Stomach (tissue), 8 donors: ENCODE measurements at regions not wholly inside any gene's neighbourhood (a gene's known extent, or its start where the extent isn't known, plus 50 kb on each side); places are given as distances from the start of the nearest gene placed in this dataset.

ENCODE experiments used
- DNase-seq, 2 donors: peaks; one replicate each; pipeline versions ENCODE4 v3.0.0 to v3.0.0-alpha.2; 2013 to 2019
- H3K27ac ChIP-seq, 5 donors: fragments of 200-600 bp in 4 of 5; sonication (generic) in 4 of 5; one replicate each; pipeline ENCODE4 v1.5.1; 2013 to 2019; ENCODE audit warnings: mild to moderate bottlenecking in 1 of 5, moderate library complexity in 1 of 5
- H3K27me3 ChIP-seq, 3 donors: fragments of 200-600 bp; sonication (generic); one replicate each; pipeline ENCODE4 v1.5.1; 2017 to 2019; ENCODE audit warnings: mixed run types in 1 of 3
- H3K36me3 ChIP-seq, 4 donors: fragments of 200-600 bp; sonication (generic); 1 replicate in 3 of 4; 2 replicates in 1 of 4; pipeline ENCODE4 v1.5.1; 2016 to 2019
- H3K4me1 ChIP-seq, 4 donors: fragments of 200-600 bp; sonication (generic); one replicate each; pipeline ENCODE4 v1.5.1; 2016 to 2019
- H3K4me3 ChIP-seq, 4 donors: fragments of 200-600 bp; sonication (generic) in 3 of 4; one replicate each; pipeline ENCODE4 v1.5.1; 2016 to 2019; ENCODE audit warnings: mild to moderate bottlenecking in 1 of 4
- H3K9me3 ChIP-seq, 4 donors: fragments of 200-600 bp; sonication (generic); one replicate each; pipeline ENCODE4 v1.5.1; 2016 to 2019
- CTCF ChIP-seq, 7 experiments: fragments of 450-650 bp in 4 of 7; fragments of 200-600 bp in 3 of 7; sonication (generic) in 3 of 7; IDR thresholded peaks; one replicate each; pipeline ENCODE4 v1.5.1; 2016 to 2019; ENCODE audit warnings: antibody characterized with exemption in 7 of 7, control low read depth in 2 of 7, mild to moderate bottlenecking in 1 of 7
- EP300 ChIP-seq: sonication (generic); formaldehyde crosslinking; IDR thresholded peaks from one replicate; pipeline ENCODE4 v1.6.1; 2017; ENCODE audit warnings: antibody characterized with exemption
- POLR2A ChIP-seq, 4 donors: fragments of 450-650 bp; IDR thresholded peaks; one replicate each; pipeline ENCODE4 v1.6.1; 2016; ENCODE audit warnings: antibody characterized with exemption in 4 of 4, control low read depth in 2 of 4, mild to moderate bottlenecking in 1 of 4, moderate library complexity in 1 of 4
- POLR2AphosphoS5 ChIP-seq, 3 donors: sonication (generic); formaldehyde crosslinking; IDR thresholded peaks; one replicate each; pipeline ENCODE4 v1.6.1; 2016; ENCODE audit warnings: antibody characterized with exemption in 3 of 3
- WGBS, 5 donors: extraction: QIAGEN DNeasy Blood & Tissue Kit in 3 of 5; methylation state at CpG; one replicate each; pipeline versions ENCODE4 v1.1.5 to v1.1.7; 2013 to 2018; 5-methylcytosine and 5-hydroxymethylcytosine counted together
- intact Hi-C: fragments of 100-400 bp; cut with DNase I; formaldehyde crosslinking; loops from one replicate; pipeline ENCODE4 v1.15.1; 2023; ENCODE audit warnings: low total_unique reads
- donor health status: healthy with polysubstance abuse.
- donor health status: Bipolar disorder and iron deficiency.
- donor health status: healthy.

GRCh38 chr18:60664736-60665135, 292.2 kb upstream of the MC4R start:
- H3K27ac ChIP-seq: no peak overlapping the region
- no peak for DNase-seq
- no peaks in the 10 kb centered on the region for H3K36me3 ChIP-seq
- H3K4me3 ChIP-seq: no peak overlapping the region
- peaks cover 0 to 12% (median 0%) of the 10 kb centered on the region in 4 donors for H3K9me3 ChIP-seq
- no peaks in the 10 kb centered on the region for H3K4me1 ChIP-seq
- TF ChIP-seq EP300: no peak
- no peak for TF ChIP-seq POLR2A (IDR thresholded peaks at IDR 0.05)
- TF ChIP-seq CTCF (IDR thresholded peaks at IDR 0.05): no peak
- TF ChIP-seq POLR2AphosphoS5 (IDR thresholded peaks at IDR 0.05): no peak
- 70 to 92% (median 86%) methylated on average over 4 of the region's 4 CpGs for WGBS, 5 donors
- H3K27me3 ChIP-seq: no peaks in the 10 kb centered on the region
- intact Hi-C loops: no loop called here

- intact Hi-C loops: no loop called here
- peaks cover 0 to 12% (median 0%) of the 10 kb centered on the region in 4 donors for H3K9me3 ChIP-seq
- TF ChIP-seq POLR2AphosphoS5 (IDR thresholded peaks at IDR 0.05) (no peak), POLR2A (IDR thresholded peaks at IDR 0.05) (no peak), CTCF (IDR thresholded peaks at IDR 0.05) (no peak), EP300 (no peak)
- no peaks in the 10 kb centered on the region for H3K4me1 ChIP-seq
- H3K27ac ChIP-seq: no peak overlapping the region
- 77 to 97% (median 88%) methylated on average over 1 of the region's 1 CpG for WGBS, 5 donors
- no peak overlapping the region for H3K4me3 ChIP-seq
- no peaks in the 10 kb centered on the region for H3K36me3 ChIP-seq
- no peak for DNase-seq
- no peaks in the 10 kb centered on the region for H3K27me3 ChIP-seq
Measured at GRCh38 chr18:60667016-60667415, 294.4 kb upstream of the MC4R start.

GRCh38 chr18:60668583-60668982, 296.0 kb upstream of the MC4R start:
- WGBS, 5 donors: 90 to 97% (median 93%) methylated on average over 4 of the region's 4 CpGs
- intact Hi-C loops: no loop called here
- TF ChIP-seq POLR2AphosphoS5 (IDR thresholded peaks at IDR 0.05): no peak
- TF ChIP-seq EP300: no peak
- TF ChIP-seq POLR2A (IDR thresholded peaks at IDR 0.05): no peak
- TF ChIP-seq CTCF (IDR thresholded peaks at IDR 0.05): no peak
- Histone ChIP-seq H3K27ac (no peak overlapping the region), H3K9me3 (peaks cover 0 to 3% (median 0%) of the 10 kb centered on the region in 4 donors), H3K36me3 (no peaks in the 10 kb centered on the region), H3K4me3 (no peak overlapping the region), H3K4me1 (no peaks in the 10 kb centered on the region), H3K27me3 (no peaks in the 10 kb centered on the region)
- no peak for DNase-seq

DNA sequence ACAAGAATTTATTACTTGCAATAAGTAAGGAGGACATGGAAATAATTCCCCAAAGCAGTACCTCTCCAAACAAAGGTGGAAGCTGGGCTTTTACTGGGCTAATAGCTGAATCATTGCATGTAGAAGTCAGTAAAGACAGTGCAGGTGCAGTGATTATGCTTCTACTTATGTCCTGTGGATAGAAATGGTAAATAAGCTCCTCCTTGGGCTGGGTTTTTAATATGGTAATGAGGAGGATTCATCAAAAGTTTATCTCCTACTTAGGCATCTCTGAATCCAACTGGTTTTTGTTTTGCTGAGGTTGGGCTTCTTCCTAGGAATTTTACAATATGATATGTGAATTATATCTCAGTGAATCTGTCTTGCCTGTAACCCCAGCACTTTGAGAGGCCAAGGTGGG, 297.4 kb upstream of the MC4R start:
- H3K27me3 ChIP-seq: no peaks in the 10 kb centered on the region
- no peaks in the 10 kb centered on the region for H3K4me1 ChIP-seq
- no peak overlapping the region for H3K27ac ChIP-seq
- no peaks in the 10 kb centered on the region for H3K36me3 ChIP-seq
- intact Hi-C loops: no loop called here
- no peak overlapping the region for H3K4me3 ChIP-seq
- no peaks in the 10 kb centered on the region for H3K9me3 ChIP-seq
- no peak for DNase-seq
- TF ChIP-seq POLR2A (IDR thresholded peaks at IDR 0.05): no peak
- no peak for TF ChIP-seq CTCF (IDR thresholded peaks at IDR 0.05)
- TF ChIP-seq EP300: no peak
- no peak for TF ChIP-seq POLR2AphosphoS5 (IDR thresholded peaks at IDR 0.05)
